NCI-H1694 treated with DMSO at 0.1 percent for 48 hours (cell line): ENCODE measurements at regions not wholly inside any gene's neighbourhood (a gene's known extent, or its start where the extent isn't known, plus 50 kb on each side); places are given as distances from the start of the nearest gene placed in this dataset.
"Not testable (repeated sequence)": the region's sequence is repeated elsewhere in the genome, so short reads cannot be mapped to it uniquely, and the experiment has no call there.

Experiments used
- DNase-seq: peaks from one replicate; lab custom pipeline; 2025; lab: John Stamatoyannopoulos, UW

GRCh38 chr11:130675371-130675821, 227.0 kb downstream of the ADAMTS15 start:
- DNase-seq: no peak

DNA sequence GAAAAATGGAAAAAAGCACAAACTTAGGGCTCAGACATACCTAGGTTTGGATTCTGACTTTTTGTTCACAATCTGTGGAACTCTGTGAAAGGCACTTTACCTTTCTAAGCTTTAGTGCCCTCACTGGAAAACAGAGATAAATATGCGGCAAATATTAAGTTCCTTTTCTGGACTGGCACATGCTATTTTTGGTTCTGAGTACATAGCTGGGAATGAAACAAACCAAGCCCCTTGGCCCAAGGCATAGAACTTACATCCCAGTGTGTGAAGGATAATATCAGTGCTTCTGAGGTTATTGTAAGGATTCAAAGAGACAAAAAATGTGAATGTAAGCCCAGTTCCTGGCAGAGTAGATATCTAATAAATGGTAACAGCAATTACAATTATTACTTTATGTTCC, 227.5 kb downstream of the ADAMTS15 start:
- no peak for DNase-seq

GRCh38 chr11:130677486-130678153, 229.2 kb downstream of the ADAMTS15 start:
- no peak for DNase-seq

DNA sequence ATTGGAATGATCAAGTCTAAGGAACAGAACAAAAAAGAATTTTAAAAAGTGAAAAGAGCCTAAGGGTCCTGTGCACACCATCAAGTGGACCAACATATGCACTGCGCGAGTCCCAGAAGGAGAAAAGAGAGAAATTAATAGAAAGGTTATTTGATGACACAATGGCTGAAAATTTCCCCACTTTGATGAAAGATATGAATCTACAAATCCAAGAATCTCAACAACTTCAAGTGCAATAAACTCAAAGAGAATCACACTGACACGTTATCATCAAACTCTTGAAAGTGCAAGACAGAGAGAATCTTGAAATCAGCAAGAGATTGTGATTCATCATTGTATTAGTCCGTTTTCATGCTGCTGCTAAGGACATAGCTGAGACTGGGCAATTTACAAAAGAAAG, 230.8 kb downstream of the ADAMTS15 start:
- DNase-seq: no peak

DNA sequence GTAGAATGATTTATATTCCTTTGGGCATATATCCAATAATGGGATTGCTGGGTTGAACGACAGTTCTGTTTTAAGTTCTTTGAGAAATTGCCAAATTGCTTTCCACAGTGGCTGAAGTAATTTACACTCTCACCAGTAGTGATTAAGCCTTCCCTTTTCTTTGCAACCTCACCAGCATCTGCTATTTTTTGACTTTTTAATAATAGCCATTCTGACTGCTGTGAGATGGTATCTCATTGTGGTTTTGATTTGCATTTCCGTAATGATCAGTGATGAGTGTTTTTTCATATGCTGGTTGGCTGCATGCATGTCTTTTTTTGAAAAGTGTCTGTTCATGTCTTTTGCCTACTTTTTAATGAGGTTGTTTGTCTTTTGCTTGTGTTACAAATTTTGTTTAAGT, 233.8 kb downstream of the SNX19 start:
- DNase-seq: not testable (repeated sequence)

DNA sequence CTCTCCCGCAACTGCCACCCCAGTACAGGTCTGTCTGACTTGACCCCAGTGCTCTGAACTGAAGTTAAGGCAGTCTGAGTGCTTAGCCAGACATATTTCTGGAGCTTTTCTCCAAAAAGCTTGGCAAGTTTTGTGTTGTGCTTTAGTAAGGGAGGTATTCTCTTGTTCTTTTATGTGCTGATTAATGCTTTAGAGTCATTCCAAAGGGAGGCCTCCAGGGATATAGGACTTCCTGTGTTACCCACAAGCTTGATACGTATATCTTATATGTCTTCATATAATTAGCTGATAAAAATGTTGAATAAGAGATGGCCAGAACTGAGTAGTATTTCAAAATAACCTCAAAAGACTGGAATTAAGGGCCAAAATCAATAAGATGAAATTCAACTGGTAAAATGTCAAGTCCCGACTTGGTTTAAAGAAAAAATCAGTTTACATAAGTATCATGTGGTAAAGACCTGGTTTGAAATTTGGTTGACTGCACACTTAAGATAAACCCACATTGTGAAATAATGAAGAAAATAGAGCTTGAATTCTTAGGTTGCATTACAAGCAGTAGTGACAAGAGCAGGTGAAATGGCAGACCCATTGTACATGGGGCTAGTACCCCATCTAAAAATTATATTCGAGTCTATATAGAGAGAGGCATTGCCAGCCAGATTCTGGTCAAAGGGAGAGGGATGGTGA, 226.9 kb downstream of the SNX19 start:
- no peak for DNase-seq

- DNase-seq: no peak
These were observed 224.7 kb downstream of the SNX19 start for GRCh38 chr11:130691581-130691980.

DNA sequence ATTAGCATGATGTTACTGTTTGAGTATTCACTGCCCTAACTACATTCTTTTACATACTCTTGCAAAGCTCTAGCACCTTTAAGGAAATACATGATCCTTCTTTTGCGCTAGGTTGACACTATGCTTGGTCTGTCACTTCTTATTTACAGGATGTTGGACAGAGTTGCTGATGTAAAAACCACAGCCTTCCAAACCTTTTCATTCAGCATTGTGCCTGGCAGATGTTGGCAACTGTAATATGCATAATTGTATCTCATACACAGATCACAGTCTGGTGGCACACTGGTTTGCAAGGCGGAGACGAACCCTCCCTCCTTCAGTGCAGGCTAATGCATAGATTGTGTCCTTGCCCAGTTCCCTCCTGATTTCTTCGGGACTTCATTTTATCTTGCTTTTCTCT, 224.1 kb downstream of the SNX19 start:
- no peak for DNase-seq

- DNase-seq: no peak
These were observed 222.7 kb downstream of the SNX19 start for GRCh38 chr11:130693543-130693942.

GRCh38 chr11:130694488-130695045, 221.7 kb downstream of the SNX19 start:
- DNase-seq: no peak

GRCh38 chr11:130698174-130698573, 218.1 kb downstream of the SNX19 start:
- DNase-seq: no peak

DNA sequence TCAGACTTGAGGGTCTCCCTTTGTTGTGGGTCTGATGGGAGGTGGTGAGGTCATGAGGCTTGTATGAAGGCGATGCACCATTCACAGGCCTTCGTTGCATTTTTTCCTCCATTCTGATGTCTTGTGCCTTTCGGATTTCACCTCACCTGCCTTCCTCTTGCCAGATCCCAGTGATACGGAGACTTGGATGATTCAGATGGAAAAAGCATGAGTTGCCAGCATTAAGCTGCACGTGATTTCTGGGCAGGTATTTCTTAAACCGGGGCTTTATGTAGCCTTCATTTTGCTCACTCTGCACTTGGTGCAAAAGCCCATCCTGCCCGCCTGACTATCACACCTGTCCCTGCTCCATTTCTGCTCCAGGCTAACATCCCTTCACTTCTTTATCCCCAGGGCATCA, 216.7 kb downstream of the SNX19 start:
- DNase-seq: no peak

DNA sequence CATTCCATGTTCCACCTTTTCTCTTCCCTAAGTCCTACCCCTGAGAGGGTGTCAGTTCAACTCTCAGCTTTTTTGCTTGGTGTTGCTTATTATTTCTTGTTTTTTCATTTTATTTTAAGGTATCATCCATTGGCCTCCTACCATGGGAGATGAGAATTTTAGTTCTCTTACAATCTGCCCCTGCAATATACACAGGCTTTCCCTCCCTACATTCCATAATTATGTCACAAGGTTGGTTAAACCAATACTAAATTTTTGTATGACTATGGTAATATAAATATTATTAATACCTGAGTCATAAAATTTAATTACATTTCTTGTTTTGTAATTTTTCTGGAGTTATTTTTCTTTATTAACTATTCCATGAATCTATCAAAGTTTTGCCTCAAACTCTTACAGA, 216.2 kb downstream of the SNX19 start:
- no peak for DNase-seq

DNA sequence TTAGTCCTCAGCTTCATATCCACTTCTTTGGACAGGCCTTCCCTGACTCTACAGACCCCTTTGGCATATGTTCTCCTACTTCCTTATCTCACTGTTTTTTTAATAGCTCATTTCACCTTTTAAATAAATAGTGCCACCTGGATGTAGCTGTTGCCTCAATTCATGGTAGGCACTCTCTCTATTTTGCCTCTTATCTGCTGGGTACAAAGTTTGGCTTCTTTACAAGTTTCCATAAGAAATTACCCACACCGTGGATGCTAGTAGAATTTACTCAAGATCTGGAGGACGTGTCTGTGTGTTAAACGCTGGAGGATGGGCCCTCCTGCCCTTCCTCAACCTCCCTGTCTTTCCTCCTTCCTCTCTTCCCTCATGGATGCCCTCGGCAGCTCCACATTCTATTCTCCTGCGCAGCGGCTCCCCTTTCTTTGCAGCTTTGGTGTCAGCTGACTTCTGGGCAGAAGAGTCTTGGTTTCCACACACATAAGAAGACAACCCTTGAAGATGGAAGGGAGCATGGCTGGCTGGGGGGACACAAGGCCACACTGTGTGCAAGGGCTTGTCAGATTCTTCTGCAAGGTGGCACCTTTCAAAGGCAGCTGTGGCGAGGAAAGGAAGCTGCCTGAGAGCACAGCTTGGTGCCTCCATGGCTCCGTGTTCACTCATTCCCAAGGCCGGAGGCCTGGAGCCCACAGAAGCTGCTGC, 212.6 kb downstream of the SNX19 start:
- DNase-seq: no peak

GRCh38 chr11:130705670-130706421, 210.4 kb downstream of the SNX19 start:
- DNase-seq: no peak

- DNase-seq: no peak
These were observed 209.7 kb downstream of the SNX19 start for GRCh38 chr11:130706572-130706971.

- DNase-seq: no peak
These were observed 209.1 kb downstream of the SNX19 start for GRCh38 chr11:130707217-130707616.

DNA sequence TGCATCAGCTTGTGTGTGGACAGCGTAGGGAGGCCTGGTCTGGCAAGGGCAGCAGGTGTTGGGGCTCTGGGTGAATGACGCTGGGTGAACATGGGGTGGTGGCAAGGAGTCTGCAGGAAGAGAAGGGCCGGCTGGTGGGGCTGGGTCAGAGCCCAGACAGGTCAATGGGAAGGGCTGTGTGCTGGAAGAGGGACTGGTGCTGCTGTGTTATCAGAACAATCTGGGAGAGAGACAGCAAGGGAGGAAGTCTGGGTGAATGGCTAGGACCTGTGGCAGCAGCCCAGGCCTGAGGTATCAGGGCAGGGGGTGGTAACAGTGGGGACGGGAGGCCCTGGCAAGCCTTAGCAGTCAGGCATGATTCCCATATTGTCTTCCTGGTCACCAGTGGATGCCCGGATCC, 206.7 kb downstream of the SNX19 start:
- no peak for DNase-seq

GRCh38 chr11:130710021-130710420, 206.3 kb downstream of the SNX19 start:
- DNase-seq: no peak

DNA sequence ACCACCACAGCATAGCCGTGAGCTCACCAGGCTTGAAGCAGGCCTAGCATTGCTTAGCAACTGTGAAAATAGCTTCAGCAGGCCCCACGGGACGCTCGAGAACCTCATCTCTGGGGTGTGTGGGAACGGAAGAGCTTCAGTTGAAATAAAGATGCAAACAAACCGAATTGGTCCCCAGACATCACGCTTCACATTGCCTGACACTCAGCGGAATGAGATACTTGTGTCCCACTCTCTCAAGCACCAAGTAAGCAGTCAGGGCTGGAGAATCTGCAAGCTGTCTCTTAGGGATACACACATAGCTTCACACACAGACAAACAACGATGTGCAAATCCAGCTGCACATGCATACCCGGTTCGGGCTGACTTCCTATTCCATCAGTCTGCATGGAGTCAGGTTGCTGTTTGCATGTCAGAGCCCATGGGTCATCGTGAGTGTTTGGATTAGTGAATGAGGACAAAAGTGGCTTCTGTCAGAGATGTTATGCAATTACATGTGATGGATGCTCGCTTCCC, 205.7 kb downstream of the SNX19 start:
- DNase-seq: no peak

- no peak for DNase-seq
These were observed 205.1 kb downstream of the SNX19 start for GRCh38 chr11:130711193-130711592.

DNA sequence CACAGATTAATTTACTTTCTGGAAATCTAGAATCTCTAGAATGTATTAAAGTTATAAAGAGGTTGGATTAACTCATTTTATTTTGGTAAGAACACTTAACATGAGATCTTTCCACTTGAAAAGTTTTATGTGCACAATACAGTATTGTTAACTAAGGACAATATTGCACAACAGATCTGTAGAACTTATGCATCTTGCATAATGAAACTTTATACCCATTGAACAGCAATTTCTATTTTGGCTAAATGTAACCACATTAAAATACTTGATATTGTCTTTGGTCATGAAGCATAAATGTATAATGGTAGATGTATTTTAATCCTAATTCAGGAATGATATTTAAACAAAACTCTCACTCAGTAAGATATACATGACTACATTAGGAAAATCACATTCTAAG, 203.8 kb downstream of the SNX19 start:
- no peak for DNase-seq
